Suprapubic skin (tissue), 4 donors: ENCODE measurements at regions not wholly inside any gene's neighbourhood (a gene's known extent, or its start where the extent isn't known, plus 50 kb on each side); places are given as distances from the start of the nearest gene placed in this dataset.

Experiments
- DNase-seq, 2 donors: peaks; one replicate each; pipeline ENCODE4 v3.0.0-alpha.2; 2019; ENCODE audit warnings: low spot score in 2 of 2
- H3K27ac ChIP-seq: fragments of 200-600 bp; sonication (generic); one replicate; pipeline ENCODE4 v1.5.1; 2019
- H3K27me3 ChIP-seq: fragments of 200-600 bp; sonication (generic); one replicate; pipeline ENCODE4 v1.5.1; 2019
- H3K36me3 ChIP-seq: fragments of 200-600 bp; sonication (generic); one replicate; pipeline ENCODE4 v1.5.1; 2019
- H3K4me1 ChIP-seq: fragments of 200-600 bp; sonication (generic); one replicate; pipeline ENCODE4 v1.5.1; 2019
- H3K4me3 ChIP-seq: fragments of 200-600 bp; sonication (generic); one replicate; pipeline ENCODE4 v1.5.1; 2019; ENCODE audit warnings: mild to moderate bottlenecking
- H3K9me3 ChIP-seq: fragments of 200-600 bp; sonication (generic); one replicate; pipeline ENCODE4 v1.5.1; 2019
- CTCF ChIP-seq, 2 donors: fragments of 200-600 bp in 1 of 2; fragments of 450-650 bp in 1 of 2; sonication (generic) in 1 of 2; IDR thresholded peaks; one replicate each; pipeline ENCODE4 v1.5.1; 2016 to 2019; ENCODE audit warnings: antibody characterized with exemption in 2 of 2, mild to moderate bottlenecking in 1 of 2, moderate library complexity in 1 of 2
- EP300 ChIP-seq: sonication (generic); formaldehyde crosslinking; IDR thresholded peaks from one replicate; pipeline ENCODE4 v1.6.1; 2017; ENCODE audit warnings: antibody characterized with exemption
- POLR2A ChIP-seq, 2 donors: fragments of 450-650 bp; IDR thresholded peaks; one replicate each; pipeline ENCODE4 v1.6.1; 2017; ENCODE audit warnings: antibody characterized with exemption in 2 of 2, mild to moderate bottlenecking in 2 of 2, moderate library complexity in 2 of 2
- POLR2AphosphoS5 ChIP-seq, 3 donors: sonication (generic); formaldehyde crosslinking; IDR thresholded peaks; one replicate each; pipeline ENCODE4 v1.6.1; 2017; ENCODE audit warnings: antibody characterized with exemption in 3 of 3
- WGBS: methylation state at CpG from one replicate; pipeline ENCODE4 v1.1.5; 2018; 5-methylcytosine and 5-hydroxymethylcytosine counted together

DNA sequence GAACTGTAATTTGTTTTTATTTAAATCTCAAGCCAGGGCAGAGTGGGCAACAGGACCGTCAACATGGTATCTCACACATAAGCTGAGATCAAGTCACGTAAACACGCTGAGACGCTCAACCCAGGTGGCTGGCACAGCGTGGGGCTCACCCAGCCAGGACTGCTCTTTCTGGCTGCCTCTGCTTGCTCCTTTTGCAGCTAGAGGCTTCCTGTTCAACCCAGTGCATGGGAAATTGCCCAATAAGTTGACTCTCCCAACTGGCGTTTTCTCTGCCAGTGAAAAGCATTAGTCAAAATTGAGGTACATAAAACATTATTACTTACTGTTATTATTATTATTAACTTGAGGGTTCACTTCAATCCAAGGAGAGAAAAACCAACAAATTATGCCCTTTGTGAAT is 398.1 kb downstream of the NR2F2 start:
- Histone ChIP-seq H3K27me3 (no peaks in the 10 kb centered on the region), H3K9me3 (no peaks in the 10 kb centered on the region), H3K4me1 (no peaks in the 10 kb centered on the region), H3K36me3 (no peaks in the 10 kb centered on the region), H3K27ac (no peak overlapping the region), H3K4me3 (no peak overlapping the region)
- WGBS = 68% methylated on average over 6 of the region's 6 CpGs
- TF ChIP-seq POLR2AphosphoS5 (IDR thresholded peaks at IDR 0.05) (no peak), POLR2A (IDR thresholded peaks at IDR 0.05) (no peak), CTCF (IDR thresholded peaks at IDR 0.05) (no peak), EP300 (no peak)
- no peak for DNase-seq

- Histone ChIP-seq H3K27ac (no peak overlapping the region), H3K4me1 (no peaks in the 10 kb centered on the region), H3K4me3 (no peak overlapping the region), H3K36me3 (no peaks in the 10 kb centered on the region), H3K9me3 (no peaks in the 10 kb centered on the region), H3K27me3 (no peaks in the 10 kb centered on the region)
- TF ChIP-seq EP300 (no peak), POLR2A (IDR thresholded peaks at IDR 0.05) (no peak), CTCF (IDR thresholded peaks at IDR 0.05) (no peak), POLR2AphosphoS5 (IDR thresholded peaks at IDR 0.05) (no peak)
- DNase-seq = no peak
- WGBS = 85% methylated on average over 5 of the region's 5 CpGs
These were observed 402.2 kb downstream of the NR2F2 start for GRCh38 chr15:96732704-96733103.

GRCh38 chr15:96733721-96734120 is 403.2 kb downstream of the NR2F2 start:
- Histone ChIP-seq H3K27ac (no peak overlapping the region), H3K4me3 (no peak overlapping the region), H3K9me3 (no peaks in the 10 kb centered on the region), H3K27me3 (no peaks in the 10 kb centered on the region), H3K36me3 (no peaks in the 10 kb centered on the region), H3K4me1 (no peaks in the 10 kb centered on the region)
- TF ChIP-seq POLR2AphosphoS5 (IDR thresholded peaks at IDR 0.05) (no peak), POLR2A (IDR thresholded peaks at IDR 0.05) (no peak), EP300 (no peak), CTCF (IDR thresholded peaks at IDR 0.05) (no peak)
- DNase-seq = no peak
- 83% methylated on average over 4 of the region's 4 CpGs for WGBS

GRCh38 chr15:96735632-96736240 is 405.2 kb downstream of the NR2F2 start:
- no peak overlapping the region for H3K4me3 ChIP-seq
- DNase-seq = no peak
- no peaks in the 10 kb centered on the region for H3K4me1 ChIP-seq
- no peaks in the 10 kb centered on the region for H3K9me3 ChIP-seq
- no peaks in the 10 kb centered on the region for H3K27me3 ChIP-seq
- no peaks in the 10 kb centered on the region for H3K36me3 ChIP-seq
- 70% methylated on average over 2 of the region's 2 CpGs for WGBS
- H3K27ac ChIP-seq = no peak overlapping the region
- TF ChIP-seq POLR2AphosphoS5 (IDR thresholded peaks at IDR 0.05) = no peak
- TF ChIP-seq CTCF (IDR thresholded peaks at IDR 0.05) = no peak

DNA sequence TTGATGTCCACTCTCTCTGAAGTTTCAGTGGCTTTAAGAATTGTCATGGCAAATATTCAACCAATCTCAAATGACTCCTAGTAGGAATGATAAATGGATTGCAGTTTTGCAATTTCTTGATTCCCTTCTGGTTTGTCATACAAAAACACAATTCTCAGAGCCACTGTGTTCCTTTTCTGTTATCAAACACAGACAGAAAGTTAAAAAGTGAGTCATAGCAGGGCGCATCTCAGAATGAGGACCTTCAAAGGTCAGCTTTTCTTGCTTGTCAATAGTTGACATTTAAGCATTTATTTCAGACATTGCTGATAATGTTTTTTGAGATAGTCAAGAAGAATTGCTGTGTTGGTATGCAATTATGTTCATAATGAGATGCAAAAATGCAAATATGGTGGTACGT is 405.9 kb downstream of the NR2F2 start:
- Histone ChIP-seq H3K27me3 (no peaks in the 10 kb centered on the region), H3K36me3 (no peaks in the 10 kb centered on the region), H3K27ac (no peak overlapping the region), H3K4me3 (no peak overlapping the region), H3K9me3 (no peaks in the 10 kb centered on the region), H3K4me1 (no peaks in the 10 kb centered on the region)
- no peak for DNase-seq
- WGBS = 90% methylated on average over 2 of the region's 2 CpGs
- TF ChIP-seq POLR2AphosphoS5 (IDR thresholded peaks at IDR 0.05) (no peak), EP300 (no peak), CTCF (IDR thresholded peaks at IDR 0.05) (no peak), POLR2A (IDR thresholded peaks at IDR 0.05) (no peak)
